Breast epithelium (tissue), 3 donors: ENCODE measurements at regions not wholly inside any gene's neighbourhood (a gene's known extent, or its start where the extent isn't known, plus 50 kb on each side); places are given as distances from the start of the nearest gene placed in this dataset.

ENCODE experiments used
- POLR2A ChIP-seq: fragments of 450-650 bp; IDR thresholded peaks from one replicate; pipeline ENCODE4 v1.6.1; 2016; ENCODE audit warnings: antibody characterized with exemption, mild to moderate bottlenecking, moderate library complexity
- POLR2AphosphoS5 ChIP-seq, 3 donors: sonication (generic); formaldehyde crosslinking; IDR thresholded peaks; one replicate each; pipeline ENCODE4 v1.6.1; 2017; ENCODE audit warnings: antibody characterized with exemption in 3 of 3
- TF ChIP-seq, protein P1 (sequence below), 3 donors: fragments of 450-650 bp; IDR thresholded peaks; one replicate each; pipeline ENCODE4 v1.5.1; 2016 to 2017; ENCODE audit warnings: antibody characterized with exemption in 3 of 3, mild to moderate bottlenecking in 3 of 3, moderate library complexity in 3 of 3

DNA sequence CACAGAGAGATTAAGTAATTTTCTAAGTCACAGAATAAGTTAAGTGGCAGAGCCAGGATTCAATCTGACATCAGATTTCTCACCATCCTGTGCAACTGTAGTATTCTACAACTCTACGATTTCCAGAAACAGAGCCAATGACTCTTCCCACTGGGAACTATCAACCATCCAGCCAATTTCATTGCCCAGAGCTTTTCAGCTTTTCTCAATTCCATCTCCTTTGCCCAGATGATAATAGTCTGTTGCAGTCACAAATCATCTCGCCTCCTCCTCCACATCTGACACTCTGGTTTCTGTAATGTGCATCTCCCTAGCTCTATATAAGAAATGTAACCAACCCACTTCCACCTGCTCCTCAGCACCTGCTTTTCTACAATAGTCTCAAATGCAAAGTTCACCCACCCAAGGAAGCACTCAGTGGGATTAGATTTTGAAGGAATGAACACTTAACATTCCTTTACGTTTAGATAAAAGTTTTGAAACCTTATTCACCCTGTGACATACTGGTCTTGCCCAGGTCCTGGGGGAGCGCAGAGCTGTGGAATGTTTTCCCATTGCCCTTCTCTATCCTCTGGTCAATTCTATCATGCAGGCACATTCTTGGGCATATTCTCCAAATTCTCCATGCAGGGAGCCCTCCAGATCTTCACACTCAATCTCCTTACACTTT lies 167.8 kb upstream of the ASIC2 start:
- TF ChIP-seq POLR2AphosphoS5 (IDR thresholded peaks at IDR 0.05) (no peak), POLR2A (no peak)
- TF ChIP-seq, protein P1, sequence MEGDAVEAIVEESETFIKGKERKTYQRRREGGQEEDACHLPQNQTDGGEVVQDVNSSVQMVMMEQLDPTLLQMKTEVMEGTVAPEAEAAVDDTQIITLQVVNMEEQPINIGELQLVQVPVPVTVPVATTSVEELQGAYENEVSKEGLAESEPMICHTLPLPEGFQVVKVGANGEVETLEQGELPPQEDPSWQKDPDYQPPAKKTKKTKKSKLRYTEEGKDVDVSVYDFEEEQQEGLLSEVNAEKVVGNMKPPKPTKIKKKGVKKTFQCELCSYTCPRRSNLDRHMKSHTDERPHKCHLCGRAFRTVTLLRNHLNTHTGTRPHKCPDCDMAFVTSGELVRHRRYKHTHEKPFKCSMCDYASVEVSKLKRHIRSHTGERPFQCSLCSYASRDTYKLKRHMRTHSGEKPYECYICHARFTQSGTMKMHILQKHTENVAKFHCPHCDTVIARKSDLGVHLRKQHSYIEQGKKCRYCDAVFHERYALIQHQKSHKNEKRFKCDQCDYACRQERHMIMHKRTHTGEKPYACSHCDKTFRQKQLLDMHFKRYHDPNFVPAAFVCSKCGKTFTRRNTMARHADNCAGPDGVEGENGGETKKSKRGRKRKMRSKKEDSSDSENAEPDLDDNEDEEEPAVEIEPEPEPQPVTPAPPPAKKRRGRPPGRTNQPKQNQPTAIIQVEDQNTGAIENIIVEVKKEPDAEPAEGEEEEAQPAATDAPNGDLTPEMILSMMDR (IDR thresholded peaks at IDR 0.05): no peak
